Adrenal gland (tissue), 5 donors: ENCODE measurements at regions not wholly inside any gene's neighbourhood (a gene's known extent, or its start where the extent isn't known, plus 50 kb on each side); places are given as distances from the start of the nearest gene placed in this dataset.

Experiments
- CTCF ChIP-seq, 6 experiments: fragments of 450-650 bp in 4 of 6; fragments of 200-600 bp in 2 of 6; sonication (generic) in 1 of 6; IDR thresholded peaks; 1 replicate in 5 of 6; 2 replicates in 1 of 6; pipeline versions ENCODE4 v1.5.1 to v1.8.0; 2016 to 2021; ENCODE audit warnings: antibody characterized with exemption in 6 of 6, mild to moderate bottlenecking in 2 of 6, moderate library complexity in 1 of 6
- POLR2A ChIP-seq, 2 donors: fragments of 450-650 bp; IDR thresholded peaks; one replicate each; pipeline ENCODE4 v1.6.1; 2017; ENCODE audit warnings: antibody characterized with exemption in 2 of 2, mild to moderate bottlenecking in 2 of 2, moderate library complexity in 1 of 2
- donor health status: DM: no; HTN: no; CAD: no.

- TF ChIP-seq POLR2A (IDR thresholded peaks at IDR 0.05), result no peak
- no peak for TF ChIP-seq CTCF (IDR thresholded peaks at IDR 0.05)
These were observed 124.7 kb upstream of the CTTNBP2NL start for GRCh38 chr1:112271270-112271669.
